Common myeloid progenitor, CD34-positive (primary cell): ENCODE measurements at regions not wholly inside any gene's neighbourhood (a gene's known extent, or its start where the extent isn't known, plus 50 kb on each side); places are given as distances from the start of the nearest gene placed in this dataset.

ENCODE experiments used
- CTCF ChIA-PET: fragments of 350-600 bp; sonication (Branson Sonifier 250); formaldehyde crosslinking; loops from one replicate; lab custom pipeline; 2021; ENCODE audit warnings: antibody characterized with exemption; lab: Charles Lee
- POLR2A ChIA-PET: fragments of 350-600 bp; sonication (Branson Sonifier 250); formaldehyde crosslinking; loops from one replicate; lab custom pipeline; 2021; ENCODE audit warnings: antibody characterized with exemption; lab: Charles Lee
- DNase-seq, 3 donors: peaks; one replicate each; pipeline versions ENCODE4 v3.0.0 to v3.0.0-alpha.2; 2013
- H3K27ac ChIP-seq, 2 experiments: 1 replicate in 1 of 2; 2 replicates in 1 of 2; pipeline ENCODE4 v1.7.0; 2013; ENCODE audit warnings: inconsistent platforms in 2 of 2, low read length in 2 of 2, mild to moderate bottlenecking in 2 of 2, low read depth in 1 of 2, moderate library complexity in 1 of 2; ENCODE audit not compliant: severe bottlenecking in 2 of 2, insufficient read depth in 1 of 2, poor library complexity in 1 of 2
- H3K27me3 ChIP-seq, 5 experiments: replicated peaks in 2 of 5; 1 replicate in 3 of 5; 2 replicates in 2 of 5; pipeline versions ENCODE4 v1.6.1 to v1.7.0; 2013; ENCODE audit warnings: low read length in 4 of 5, mild to moderate bottlenecking in 2 of 5, moderate library complexity in 2 of 5, inconsistent platforms in 1 of 5; ENCODE audit not compliant: insufficient read depth in 5 of 5, control insufficient read depth in 4 of 5
- H3K36me3 ChIP-seq, 4 experiments: 1 replicate in 2 of 4; 2 replicates in 2 of 4; pipeline versions ENCODE4 v1.6.1 to v1.7.0; 2013; ENCODE audit warnings: low read length in 3 of 4, control low read depth in 1 of 4, mild to moderate bottlenecking in 1 of 4; ENCODE audit not compliant: control insufficient read depth in 4 of 4, insufficient read depth in 4 of 4
- H3K4me1 ChIP-seq, 4 experiments: 1 replicate in 3 of 4; 2 replicates in 1 of 4; pipeline versions ENCODE4 v1.6.1 to v1.7.1; 2013; ENCODE audit warnings: low read length in 3 of 4, mild to moderate bottlenecking in 3 of 4, control low read depth in 1 of 4, inconsistent platforms in 1 of 4, moderate library complexity in 1 of 4; ENCODE audit not compliant: control insufficient read depth in 4 of 4, insufficient read depth in 4 of 4; ENCODE audit errors: control extremely low read depth in 1 of 4
- H3K4me3 ChIP-seq, 7 experiments: 1 replicate in 4 of 7; 2 replicates in 3 of 7; pipeline versions ENCODE4 v1.5.1 to v1.7.0; 2013; ENCODE audit warnings: mild to moderate bottlenecking in 7 of 7, low read length in 6 of 7, moderate library complexity in 6 of 7, inconsistent platforms in 2 of 7, low read depth in 2 of 7, control low read depth in 1 of 7; ENCODE audit not compliant: insufficient read depth in 4 of 7, control insufficient read depth in 1 of 7; ENCODE audit errors: extremely low read depth in 1 of 7
- H3K9me3 ChIP-seq, 5 experiments: 1 replicate in 4 of 5; 2 replicates in 1 of 5; pipeline versions ENCODE4 v1.6.1 to v1.7.1; 2013; ENCODE audit warnings: low read length in 4 of 5, mild to moderate bottlenecking in 2 of 5, inconsistent platforms in 1 of 5, low read depth in 1 of 5, moderate library complexity in 1 of 5; ENCODE audit not compliant: control insufficient read depth in 4 of 5, insufficient read depth in 2 of 5; ENCODE audit errors: control extremely low read depth in 1 of 5
- WGBS: methylation state at CpG from one replicate; pipeline ENCODE4 v1.1.5; 2013; ENCODE audit not compliant: insufficient coverage; 5-methylcytosine and 5-hydroxymethylcytosine counted together

DNA sequence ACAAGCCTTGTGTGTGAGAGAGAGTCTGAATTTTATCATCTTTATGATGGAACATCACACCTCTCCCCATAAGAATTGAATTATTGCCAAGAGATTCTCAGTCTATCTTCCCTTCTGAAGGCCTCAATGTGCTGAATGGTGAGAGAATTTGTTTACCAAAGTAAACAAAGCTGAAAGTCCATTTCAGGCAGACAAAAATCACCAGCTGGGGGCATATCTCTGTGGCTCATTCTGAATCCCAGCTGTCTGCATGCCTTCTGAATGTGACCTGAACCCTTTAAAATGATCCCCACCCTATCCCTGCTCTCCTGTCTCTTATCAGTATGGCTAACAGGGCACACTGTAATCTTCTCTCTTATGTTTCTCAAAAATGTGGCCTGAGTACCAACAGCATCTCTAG, 99.1 kb upstream of the CAMK1G start:
- Histone ChIP-seq H3K27me3 (no peaks in the 10 kb centered on the region), H3K4me1 (no peaks in the 10 kb centered on the region), H3K36me3 (no peaks in the 10 kb centered on the region), H3K9me3 (no peaks in the 10 kb centered on the region), H3K4me3 (no peak overlapping the region), H3K27ac (no peak overlapping the region)
- no peak for DNase-seq
- ChIA-PET CTCF (no interaction called here), POLR2A (no interaction called here)

DNA sequence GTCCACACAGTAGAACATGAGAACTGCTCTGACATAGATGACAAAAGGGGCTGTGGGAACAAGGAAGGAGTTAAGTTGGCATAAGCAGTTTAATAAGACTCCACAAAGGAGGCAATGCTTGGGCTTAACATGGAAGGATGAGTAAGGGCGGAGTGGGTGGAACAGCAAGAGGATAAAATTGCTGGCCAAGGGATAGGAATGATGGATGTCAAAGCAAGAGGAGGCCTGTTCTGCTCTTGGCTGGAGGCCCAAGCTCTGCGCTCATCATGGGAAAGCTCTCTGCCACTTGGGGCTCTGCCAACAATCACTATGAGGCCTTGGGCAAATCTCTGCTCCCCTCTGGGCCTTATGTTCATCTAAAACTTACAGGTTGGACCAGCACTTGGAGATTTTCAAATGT, 98.3 kb upstream of the CAMK1G start:
- H3K4me1 ChIP-seq, result no peaks in the 10 kb centered on the region
- WGBS, result 84% methylated on average over 2 of the region's 2 CpGs
- no peaks in the 10 kb centered on the region for H3K36me3 ChIP-seq
- no peak for DNase-seq
- CTCF ChIA-PET, result interaction anchor here (0.6 kb wide), 1 partner anchor 168 kb away, joined by 3 read pairs; no protein-coding TSS in a partner anchor
- POLR2A ChIA-PET, result no interaction called here
- no peaks in the 10 kb centered on the region for H3K27me3 ChIP-seq
- H3K9me3 ChIP-seq, result no peaks in the 10 kb centered on the region
- no peak overlapping the region for H3K4me3 ChIP-seq
- no peak overlapping the region for H3K27ac ChIP-seq

DNA sequence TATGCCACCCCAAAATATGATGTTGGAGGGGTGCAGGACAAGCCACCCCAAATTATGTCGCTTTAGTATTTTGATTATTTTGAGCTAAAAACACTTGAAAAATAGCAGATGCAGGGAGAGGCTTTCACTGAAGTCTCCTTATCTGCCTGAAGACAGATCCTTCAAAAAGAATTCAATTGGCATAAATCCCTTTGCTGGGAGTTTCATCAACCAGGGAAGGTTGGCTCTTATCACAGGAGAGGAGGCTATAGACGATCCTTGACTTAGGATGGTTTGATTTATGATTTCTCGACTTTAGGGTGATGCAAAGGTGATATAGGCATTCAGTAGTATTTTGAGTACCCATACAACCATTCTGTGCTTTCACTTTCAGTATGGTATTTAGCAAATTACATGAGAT, 97.8 kb upstream of the CAMK1G start:
- WGBS, result 100% methylated on average over 1 of the region's 3 CpGs
- ChIA-PET POLR2A (no interaction called here), CTCF (no interaction called here)
- Histone ChIP-seq H3K27ac (no peak overlapping the region), H3K36me3 (no peaks in the 10 kb centered on the region), H3K9me3 (no peaks in the 10 kb centered on the region), H3K4me3 (no peak overlapping the region), H3K4me1 (no peaks in the 10 kb centered on the region), H3K27me3 (no peaks in the 10 kb centered on the region)
- no peak for DNase-seq

DNA sequence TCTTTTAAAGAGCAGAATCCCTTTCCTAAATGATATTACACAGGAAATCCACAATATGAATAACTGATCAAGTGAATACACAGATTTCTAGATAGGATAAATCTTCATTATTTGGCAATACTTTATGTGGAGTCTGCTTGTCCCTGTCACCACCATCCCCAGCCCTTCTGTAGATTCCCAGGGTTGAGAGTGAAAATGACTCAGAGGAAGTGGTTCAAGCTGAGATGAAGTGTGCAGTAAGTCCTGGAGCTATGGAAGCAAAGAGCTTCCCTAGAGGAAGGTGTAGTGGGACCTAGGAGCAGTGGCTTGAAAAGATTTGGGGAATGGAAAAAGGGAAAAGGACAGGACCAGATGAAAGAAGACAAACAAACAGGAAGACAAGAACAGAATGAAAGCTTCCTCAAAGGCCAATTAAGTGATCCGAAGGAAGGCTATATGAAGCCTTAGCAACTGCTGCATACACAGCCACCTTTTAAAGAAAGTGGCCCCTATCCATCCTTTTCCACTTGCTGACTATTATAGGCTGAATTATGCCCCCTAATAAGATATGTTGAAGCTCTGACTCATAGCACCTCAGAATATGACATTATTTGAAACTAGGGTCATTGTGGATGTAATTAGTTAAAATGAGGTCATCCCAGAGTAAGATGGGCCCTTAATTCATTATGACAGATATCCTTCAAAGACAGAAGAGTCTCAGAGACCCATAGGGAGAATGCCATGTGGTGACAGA, 96.5 kb upstream of the CAMK1G start:
- Histone ChIP-seq H3K4me1 (no peaks in the 10 kb centered on the region), H3K36me3 (no peaks in the 10 kb centered on the region), H3K4me3 (no peak overlapping the region), H3K9me3 (no peaks in the 10 kb centered on the region), H3K27me3 (no peaks in the 10 kb centered on the region), H3K27ac (no peak overlapping the region)
- ChIA-PET POLR2A (no interaction called here), CTCF (interaction anchor here (1.0 kb wide), 1 partner anchor 17 kb away, joined by 3 read pairs; no protein-coding TSS in a partner anchor)
- no peak for DNase-seq
- WGBS, result 100% methylated on average over 1 of the region's 1 CpG

DNA sequence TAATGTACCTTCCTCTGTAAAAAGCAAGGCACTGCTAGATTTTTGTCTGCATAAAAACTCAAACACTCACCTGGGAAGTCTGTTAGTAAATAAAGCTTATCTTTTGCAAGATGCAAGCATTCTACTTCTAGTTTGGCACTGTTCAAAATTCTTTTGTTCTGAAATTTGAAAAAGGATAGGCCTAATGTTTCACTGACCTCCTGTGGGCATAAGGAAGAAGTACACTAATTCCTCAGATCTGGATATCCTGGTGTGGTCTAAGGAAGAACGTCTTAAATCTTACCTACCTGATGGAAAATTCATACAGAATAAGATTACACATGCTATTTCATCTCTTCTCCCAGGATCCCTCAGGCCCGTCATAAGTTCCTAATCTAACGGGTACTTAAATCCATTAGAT, 93.5 kb upstream of the CAMK1G start:
- no peaks in the 10 kb centered on the region for H3K9me3 ChIP-seq
- no peaks in the 10 kb centered on the region for H3K4me1 ChIP-seq
- CTCF ChIA-PET, result interaction anchor here (0.7 to 1.3 kb wide), 6 partner anchors 9 to 288 kb away, joined by 3 to 4 read pairs (median 3); no protein-coding TSS in a partner anchor
- no peak overlapping the region for H3K4me3 ChIP-seq
- H3K27ac ChIP-seq, result no peak overlapping the region
- peak in 2 of 3 donors; percentile 11 to 15 for DNase-seq
- POLR2A ChIA-PET, result no interaction called here
- 94% methylated on average over 2 of the region's 3 CpGs for WGBS
- no peaks in the 10 kb centered on the region for H3K27me3 ChIP-seq
- no peaks in the 10 kb centered on the region for H3K36me3 ChIP-seq

DNA sequence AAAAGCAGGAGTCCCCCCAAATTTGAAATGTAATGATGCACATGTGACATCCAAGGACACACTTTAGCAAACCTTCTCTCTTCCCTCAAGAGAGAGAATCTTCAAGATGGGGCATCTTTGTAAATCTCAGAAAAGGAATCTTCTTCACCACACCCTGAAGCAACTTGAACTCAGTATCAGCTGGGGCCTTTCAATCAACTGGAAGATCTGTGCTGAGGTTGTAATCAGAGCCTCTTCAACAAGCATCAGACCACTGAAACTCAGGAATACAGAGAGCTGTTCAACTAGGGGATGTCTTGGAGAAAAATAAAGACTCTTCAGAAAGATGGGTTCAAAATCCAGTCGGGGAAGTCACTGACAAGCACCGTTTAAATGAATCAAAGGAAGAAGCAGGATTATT, 92.5 kb upstream of the CAMK1G start:
- ChIA-PET POLR2A (no interaction called here), CTCF (interaction anchor here (0.9 to 1.2 kb wide), 4 partner anchors 12 to 289 kb away, joined by 3 to 4 read pairs (median 3); no protein-coding TSS in a partner anchor)
- no peak overlapping the region for H3K27ac ChIP-seq
- 92% methylated on average over 2 of the region's 2 CpGs for WGBS
- H3K4me3 ChIP-seq, result no peak overlapping the region
- H3K4me1 ChIP-seq, result no peaks in the 10 kb centered on the region
- peaks cover 0 to 2% (median 2%) of the 10 kb centered on the region in 5 experiments for H3K9me3 ChIP-seq
- no peak for DNase-seq
- H3K36me3 ChIP-seq, result no peaks in the 10 kb centered on the region
- no peaks in the 10 kb centered on the region for H3K27me3 ChIP-seq

DNA sequence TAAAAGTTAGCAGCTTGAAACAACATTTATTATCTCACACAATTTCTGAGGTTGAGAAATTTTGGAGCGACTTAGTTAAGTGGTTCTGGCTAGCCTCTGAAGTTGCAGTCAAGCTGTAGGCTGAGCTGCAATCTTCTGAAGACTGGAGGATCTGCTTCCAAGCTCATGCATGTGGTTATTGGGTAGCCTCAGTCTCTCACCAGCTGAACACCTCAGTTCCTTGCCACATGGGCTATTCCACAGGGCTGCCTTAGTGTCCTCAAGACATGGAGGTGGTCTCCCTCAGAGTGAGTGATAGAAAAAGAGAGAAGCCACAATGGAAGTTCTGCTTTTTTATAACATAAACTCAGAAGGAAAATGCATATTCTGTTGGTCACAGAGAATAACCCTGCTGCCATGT, 92.0 kb upstream of the CAMK1G start:
- H3K9me3 ChIP-seq, result peaks cover 0 to 2% (median 2%) of the 10 kb centered on the region in 5 experiments
- H3K4me1 ChIP-seq, result no peaks in the 10 kb centered on the region
- no peaks in the 10 kb centered on the region for H3K27me3 ChIP-seq
- CTCF ChIA-PET, result interaction anchor here (0.9 to 1.2 kb wide), 5 partner anchors 11 to 289 kb away, joined by 3 to 4 read pairs (median 3); no protein-coding TSS in a partner anchor
- H3K36me3 ChIP-seq, result no peaks in the 10 kb centered on the region
- peak in 1 of 3 donors; percentile 2 for DNase-seq
- POLR2A ChIA-PET, result no interaction called here
- H3K27ac ChIP-seq, result no peak overlapping the region
- no CpG with 5 or more reads among the region's 1 CpG for WGBS
- no peak overlapping the region for H3K4me3 ChIP-seq
